Tibial artery (tissue), 4 donors: ENCODE measurements at regions not wholly inside any gene's neighbourhood (a gene's known extent, or its start where the extent isn't known, plus 50 kb on each side); places are given as distances from the start of the nearest gene placed in this dataset.
"Not testable (repeated sequence)": the region's sequence is repeated elsewhere in the genome, so short reads cannot be mapped to it uniquely, and the experiment has no call there.

Experiments
- DNase-seq, 2 donors: peaks; one replicate each; pipeline ENCODE4 v3.0.0-alpha.2; 2019
- H3K27ac ChIP-seq, 2 donors: fragments of 200-600 bp; sonication (generic) in 1 of 2; 1 replicate in 1 of 2; 2 replicates in 1 of 2; pipeline ENCODE4 v1.5.1; 2018 to 2019; ENCODE audit warnings: mild to moderate bottlenecking in 1 of 2
- H3K27me3 ChIP-seq, 2 donors: fragments of 200-600 bp; sonication (generic) in 1 of 2; one replicate each; pipeline versions ENCODE4 v1.5.1 to v1.6.0; 2016 to 2019
- H3K36me3 ChIP-seq, 3 donors: fragments of 200-600 bp; sonication (generic) in 2 of 3; one replicate each; pipeline ENCODE4 v1.5.1; 2016 to 2019; ENCODE audit warnings: mild to moderate bottlenecking in 2 of 3
- H3K4me1 ChIP-seq, 4 donors: fragments of 200-600 bp; sonication (generic) in 2 of 4; 1 replicate in 3 of 4; 2 replicates in 1 of 4; pipeline ENCODE4 v1.5.1; 2016 to 2019
- H3K4me3 ChIP-seq, 2 donors: fragments of 200-600 bp; sonication (generic) in 1 of 2; 1 replicate in 1 of 2; 2 replicates in 1 of 2; pipeline ENCODE4 v1.5.1; 2018 to 2019; ENCODE audit warnings: mild to moderate bottlenecking in 2 of 2
- H3K9me3 ChIP-seq, 3 donors: fragments of 200-600 bp; sonication (generic) in 1 of 3; one replicate each; pipeline ENCODE4 v1.5.1; 2016 to 2019
- intact Hi-C: fragments of 100-400 bp; cut with DNase I; formaldehyde crosslinking; loops from one replicate; pipeline ENCODE4 v1.15.0; 2023; ENCODE audit warnings: low total_unique reads
- TF ChIP-seq, protein P1 (sequence below), 2 experiments: fragments of 200-600 bp in 1 of 2; fragments of 450-650 bp in 1 of 2; IDR thresholded peaks; one replicate each; pipeline ENCODE4 v1.5.1; 2017 to 2019; ENCODE audit warnings: antibody characterized with exemption in 2 of 2, mild to moderate bottlenecking in 1 of 2, moderate library complexity in 1 of 2

GRCh38 chr7:53350241-53350640 is 314.8 kb downstream of the POM121L12 start:
- Histone ChIP-seq H3K27me3 (no peaks in the 10 kb centered on the region), H3K9me3 (no peaks in the 10 kb centered on the region), H3K36me3 (no peaks in the 10 kb centered on the region), H3K27ac (no peak overlapping the region), H3K4me1 (no peaks in the 10 kb centered on the region), H3K4me3 (no peak overlapping the region)
- TF ChIP-seq, protein P1, sequence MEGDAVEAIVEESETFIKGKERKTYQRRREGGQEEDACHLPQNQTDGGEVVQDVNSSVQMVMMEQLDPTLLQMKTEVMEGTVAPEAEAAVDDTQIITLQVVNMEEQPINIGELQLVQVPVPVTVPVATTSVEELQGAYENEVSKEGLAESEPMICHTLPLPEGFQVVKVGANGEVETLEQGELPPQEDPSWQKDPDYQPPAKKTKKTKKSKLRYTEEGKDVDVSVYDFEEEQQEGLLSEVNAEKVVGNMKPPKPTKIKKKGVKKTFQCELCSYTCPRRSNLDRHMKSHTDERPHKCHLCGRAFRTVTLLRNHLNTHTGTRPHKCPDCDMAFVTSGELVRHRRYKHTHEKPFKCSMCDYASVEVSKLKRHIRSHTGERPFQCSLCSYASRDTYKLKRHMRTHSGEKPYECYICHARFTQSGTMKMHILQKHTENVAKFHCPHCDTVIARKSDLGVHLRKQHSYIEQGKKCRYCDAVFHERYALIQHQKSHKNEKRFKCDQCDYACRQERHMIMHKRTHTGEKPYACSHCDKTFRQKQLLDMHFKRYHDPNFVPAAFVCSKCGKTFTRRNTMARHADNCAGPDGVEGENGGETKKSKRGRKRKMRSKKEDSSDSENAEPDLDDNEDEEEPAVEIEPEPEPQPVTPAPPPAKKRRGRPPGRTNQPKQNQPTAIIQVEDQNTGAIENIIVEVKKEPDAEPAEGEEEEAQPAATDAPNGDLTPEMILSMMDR (IDR thresholded peaks at IDR 0.05), result no peak
- intact Hi-C loops, result no loop called here
- DNase-seq, result no peak

GRCh38 chr7:53351681-53352080 is 316.2 kb downstream of the POM121L12 start:
- Histone ChIP-seq H3K4me3 (no peak overlapping the region), H3K27ac (no peak overlapping the region), H3K9me3 (no peaks in the 10 kb centered on the region), H3K36me3 (no peaks in the 10 kb centered on the region), H3K4me1 (no peaks in the 10 kb centered on the region), H3K27me3 (no peaks in the 10 kb centered on the region)
- TF ChIP-seq, protein P1 (IDR thresholded peaks at IDR 0.05), result no peak
- intact Hi-C loops, result no loop called here
- no peak for DNase-seq

DNA sequence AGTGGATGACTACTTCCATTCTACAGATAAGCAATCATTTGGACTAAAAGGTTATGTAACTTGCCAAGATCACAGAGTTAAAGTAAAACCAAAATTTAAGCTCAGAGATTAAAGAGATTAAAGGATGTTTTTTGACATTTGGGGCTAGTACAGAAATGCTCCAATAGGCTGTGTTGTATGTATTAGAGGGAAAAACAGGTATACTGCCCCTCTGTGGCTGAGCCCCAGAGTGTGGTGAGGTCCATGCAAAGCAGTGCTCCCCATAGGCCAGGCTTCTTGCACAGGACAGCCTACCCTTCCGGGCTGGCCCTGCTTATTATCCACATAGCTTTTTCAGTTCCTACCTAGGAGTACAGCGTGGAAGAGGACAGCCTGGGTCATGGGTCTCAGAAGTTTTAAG is 322.8 kb downstream of the POM121L12 start:
- no peak overlapping the region for H3K4me3 ChIP-seq
- no peaks in the 10 kb centered on the region for H3K36me3 ChIP-seq
- TF ChIP-seq, protein P1 (IDR thresholded peaks at IDR 0.05), result no peak
- intact Hi-C loops, result no loop called here
- no peak overlapping the region for H3K27ac ChIP-seq
- no peak for DNase-seq
- no peaks in the 10 kb centered on the region for H3K4me1 ChIP-seq
- no peaks in the 10 kb centered on the region for H3K9me3 ChIP-seq
- H3K27me3 ChIP-seq, result no peaks in the 10 kb centered on the region

DNA sequence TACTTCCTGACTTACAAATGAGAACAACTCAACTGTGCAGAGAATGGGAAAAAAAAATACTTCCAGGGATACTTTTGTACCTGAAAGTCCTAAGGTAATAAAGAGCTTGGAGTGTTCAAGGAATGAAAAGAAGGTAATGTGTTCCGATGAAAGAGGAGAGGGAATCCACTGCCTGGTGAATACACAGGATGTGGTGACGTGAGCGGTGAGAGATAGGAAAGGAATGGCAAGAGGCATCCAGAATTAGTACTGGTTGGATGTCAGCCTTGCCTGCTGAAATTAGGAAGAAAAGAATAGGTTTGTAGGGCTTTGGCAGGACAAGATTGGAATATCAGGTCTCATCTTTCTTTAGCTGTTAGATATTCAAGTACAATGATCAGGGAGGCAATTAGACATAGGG is 347.7 kb downstream of the POM121L12 start:
- TF ChIP-seq, protein P1 (IDR thresholded peaks at IDR 0.05), result no peak
- intact Hi-C loops, result no loop called here

DNA sequence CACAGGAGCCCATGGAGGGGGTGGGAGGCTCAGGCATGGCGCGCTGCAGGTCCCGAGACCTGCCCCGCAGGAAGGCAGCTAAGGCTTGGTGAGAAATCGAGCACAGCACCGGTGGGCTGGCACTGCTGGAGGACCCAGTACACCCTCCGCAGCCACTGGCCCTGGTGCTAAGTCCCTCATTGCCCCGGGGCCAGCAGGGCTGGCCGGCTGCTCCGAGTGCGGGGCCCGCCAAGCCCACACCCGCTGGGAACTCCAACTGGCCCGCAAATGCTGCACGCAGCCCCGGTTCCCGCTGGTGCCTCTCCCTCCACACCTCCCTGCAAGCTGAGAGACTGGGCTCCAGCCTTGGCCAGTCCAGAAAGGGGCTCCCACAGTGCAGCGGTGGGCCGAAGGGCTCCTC is 349.8 kb downstream of the POM121L12 start:
- H3K4me3 ChIP-seq, H3K4me1 ChIP-seq, H3K27me3 ChIP-seq, H3K9me3 ChIP-seq, H3K36me3 ChIP-seq, H3K27ac ChIP-seq, intact Hi-C loops, DNase-seq: not testable (repeated sequence)

More for the DNA sequence above, 347.7 kb downstream of the POM121L12 start:
- Histone ChIP-seq H3K4me1 (no peaks in the 10 kb centered on the region), H3K36me3 (no peaks in the 10 kb centered on the region), H3K4me3 (no peak overlapping the region), H3K27me3 (no peaks in the 10 kb centered on the region), H3K9me3 (no peaks in the 10 kb centered on the region), H3K27ac (no peak overlapping the region)
- no peak for DNase-seq

- no peak overlapping the region for H3K27ac ChIP-seq
- H3K9me3 ChIP-seq, result no peaks in the 10 kb centered on the region
- DNase-seq, result no peak
- H3K36me3 ChIP-seq, result no peaks in the 10 kb centered on the region
- no peaks in the 10 kb centered on the region for H3K27me3 ChIP-seq
- no peaks in the 10 kb centered on the region for H3K4me1 ChIP-seq
- intact Hi-C loops, result no loop called here
- TF ChIP-seq, protein P1 (IDR thresholded peaks at IDR 0.05), result no peak
- H3K4me3 ChIP-seq, result no peak overlapping the region
Measured at GRCh38 chr7:53387515-53387914, 352.1 kb downstream of the POM121L12 start.
